PC-9 (cell line): ENCODE measurements at regions not wholly inside any gene's neighbourhood (a gene's known extent, or its start where the extent isn't known, plus 50 kb on each side); places are given as distances from the start of the nearest gene placed in this dataset.
"Not testable (repeated sequence)": the region's sequence is repeated elsewhere in the genome, so short reads cannot be mapped to it uniquely, and the experiment has no call there.

Experiments
- BruUV-seq: library from RNA; stranded (reverse); fragments of 400-500 nt; replicated peaks from 2 replicates; lab custom pipeline; 2021; lab: Mats Ljungman, UMichigan
- CTCF ChIA-PET: fragments of 300-600 bp; sonication (Branson Sonifier 250); formaldehyde crosslinking; loops from one replicate; lab custom pipeline; 2022; ENCODE audit warnings: antibody characterized with exemption; lab: Charles Lee
- POLR2A ChIA-PET: fragments of 300-600 bp; sonication (Branson Sonifier 250); formaldehyde crosslinking; loops from one replicate; lab custom pipeline; 2022; ENCODE audit warnings: antibody characterized with exemption; ENCODE audit not compliant: unreplicated experiment; lab: Charles Lee
- DNase-seq, 2 experiments: peaks; one replicate each; pipeline versions ENCODE4 v3.0.0 to v3.0.0-alpha.2; 2015 to 2022; ENCODE audit warnings: mixed read lengths in 1 of 2
- H2AFZ ChIP-seq: fragments of 200-600 bp; sonication (generic); 2 replicates; pipeline ENCODE4 v1.8.1; 2017; ENCODE audit warnings: antibody characterized with exemption
- H3F3A ChIP-seq: fragments of 200-600 bp; sonication (generic); 2 replicates; pipeline ENCODE4 v1.8.1; 2017; ENCODE audit warnings: antibody characterized with exemption, mild to moderate bottlenecking, low read depth; ENCODE audit not compliant: insufficient read depth
- H3K27ac ChIP-seq: fragments of 200-600 bp; sonication (generic); 2 replicates; pipeline ENCODE4 v1.6.1; 2016; ENCODE audit warnings: mixed run types
- H3K27me3 ChIP-seq: fragments of 200-600 bp; sonication (generic); 2 replicates; pipeline ENCODE4 v1.6.1; 2016; ENCODE audit warnings: low read depth, mixed run types; ENCODE audit not compliant: insufficient read depth
- H3K36me3 ChIP-seq: fragments of 200-600 bp; sonication (generic); 2 replicates; pipeline ENCODE4 v1.6.1; 2016; ENCODE audit warnings: low read depth, mixed run types
- H3K4me1 ChIP-seq: fragments of 200-600 bp; sonication (generic); replicated peaks from 2 replicates; pipeline ENCODE4 v1.6.1; 2016; ENCODE audit warnings: mixed run types; ENCODE audit not compliant: insufficient read depth
- H3K4me2 ChIP-seq: fragments of 200-600 bp; sonication (generic); 2 replicates; pipeline ENCODE4 v1.6.1; 2017; ENCODE audit warnings: mixed run types
- H3K4me3 ChIP-seq: fragments of 200-600 bp; sonication (generic); 2 replicates; pipeline ENCODE4 v1.6.1; 2016; ENCODE audit warnings: mixed run types
- H3K79me2 ChIP-seq: fragments of 200-600 bp; sonication (generic); 2 replicates; pipeline ENCODE4 v1.6.1; 2017; ENCODE audit warnings: low read depth, mixed run types
- H3K9me2 ChIP-seq: fragments of 200-600 bp; sonication (generic); 2 replicates; pipeline ENCODE4 v1.8.1; 2017; ENCODE audit warnings: mild to moderate bottlenecking; ENCODE audit not compliant: insufficient read depth
- H3K9me3 ChIP-seq: fragments of 200-600 bp; sonication (generic); 2 replicates; pipeline ENCODE4 v1.8.1; 2016; ENCODE audit warnings: low read depth; ENCODE audit not compliant: insufficient read depth
- H4K20me1 ChIP-seq: fragments of 200-600 bp; sonication (generic); 2 replicates; pipeline ENCODE4 v1.8.1; 2017; ENCODE audit not compliant: insufficient read depth
- CTCF ChIP-seq: fragments of 200-600 bp; sonication (generic); conservative IDR thresholded peaks from 2 replicates; pipeline ENCODE4 v1.6.1; 2017; ENCODE audit warnings: mixed run types, antibody characterized with exemption, mild to moderate bottlenecking, moderate library complexity
- EZH2 ChIP-seq: fragments of 200-600 bp; sonication (generic); IDR thresholded peaks from 2 replicates; pipeline ENCODE4 v1.8.0; 2017; ENCODE audit warnings: antibody characterized with exemption, low read depth
- intact Hi-C: fragments of 100-400 bp; cut with micrococcal nuclease; formaldehyde crosslinking; loops from one replicate; pipeline ENCODE4 v1.10.0; 2022; ENCODE audit not compliant: unreplicated experiment

GRCh38 chr1:182317611-182318161 lies 73.9 kb downstream of the GLUL start:
- POLR2A ChIA-PET: interaction anchor here (0.5 kb wide), 1 partner anchor 271 kb away, joined by 4 read pairs; the partner anchor contains the start of gene RNASEL
- H3K9me2 ChIP-seq: no peaks in the 10 kb centered on the region; the same call in 1 of the 2 replicates
- no peaks in the 10 kb centered on the region for H3K36me3 ChIP-seq
- H2AFZ ChIP-seq: no peak overlapping the region
- TF ChIP-seq CTCF (no peak), EZH2 (no peak)
- peak in 1 of 2 experiments; percentile 80 for DNase-seq
- no peaks in the 10 kb centered on the region for H4K20me1 ChIP-seq
- no peaks in the 10 kb centered on the region for H3K79me2 ChIP-seq
- peaks cover 26% of the 10 kb centered on the region for H3F3A ChIP-seq
- no peak overlapping the region for H3K4me3 ChIP-seq
- no peaks in the 10 kb centered on the region for H3K9me3 ChIP-seq
- H3K4me1 ChIP-seq: peaks cover 45% of the 10 kb centered on the region
- no TSS peak for BruUV-seq
- H3K4me2 ChIP-seq: peak overlapping the region; percentile 41
- no peaks in the 10 kb centered on the region for H3K27me3 ChIP-seq
- peak overlapping the region; percentile 54 for H3K27ac ChIP-seq
- intact Hi-C loops: no loop called here
- CTCF ChIA-PET: interaction anchor here (0.6 kb wide), 1 partner anchor 1400 kb away, joined by 5 read pairs; no protein-coding TSS in a partner anchor

GRCh38 chr1:182316454-182316853 lies 75.1 kb downstream of the GLUL start:
- Histone ChIP-seq H3F3A (peaks cover 26% of the 10 kb centered on the region), H3K4me1 (peaks cover 45% of the 10 kb centered on the region)
- H4K20me1 ChIP-seq, POLR2A ChIA-PET, H3K9me3 ChIP-seq, H3K27me3 ChIP-seq, CTCF ChIA-PET, H3K9me2 ChIP-seq, H3K4me2 ChIP-seq, H2AFZ ChIP-seq, H3K27ac ChIP-seq, DNase-seq, BruUV-seq, H3K79me2 ChIP-seq, intact Hi-C loops, H3K36me3 ChIP-seq, H3K4me3 ChIP-seq: not testable (repeated sequence)

- peak overlapping the region; percentile 26; the same call in 1 of the 2 replicates for H3K4me2 ChIP-seq
- no TSS peak for BruUV-seq
- H3K4me1 ChIP-seq: peaks cover 36% of the 10 kb centered on the region
- no peaks in the 10 kb centered on the region; the same call in 1 of the 2 replicates for H3K9me2 ChIP-seq
- intact Hi-C loops: no loop called here
- DNase-seq: peak in 1 of 2 experiments; percentile 52
- TF ChIP-seq CTCF (no peak), EZH2 (no peak)
- H2AFZ ChIP-seq: no peak overlapping the region
- H3K4me3 ChIP-seq: no peak overlapping the region
- H3K27ac ChIP-seq: no peak overlapping the region
- H3K79me2 ChIP-seq: no peaks in the 10 kb centered on the region
- no peaks in the 10 kb centered on the region for H3K36me3 ChIP-seq
- ChIA-PET CTCF (interaction anchor here (0.7 kb wide), 1 partner anchor 45 kb away, joined by 3 read pairs; no protein-coding TSS in a partner anchor), POLR2A (interaction anchor here (0.6 kb wide), 2 partner anchors 51 to 52 kb away, joined by 3 read pairs; no protein-coding TSS in a partner anchor)
- H3K9me3 ChIP-seq: no peaks in the 10 kb centered on the region
- H3F3A ChIP-seq: peaks cover 14% of the 10 kb centered on the region
- H4K20me1 ChIP-seq: no peaks in the 10 kb centered on the region
- H3K27me3 ChIP-seq: no peaks in the 10 kb centered on the region
Measured at GRCh38 chr1:182315167-182315556, 76.4 kb downstream of the GLUL start.
